SIG-M5 treated with dmso at 0.1 percent for 504 hours (cell line): ENCODE measurements at regions not wholly inside any gene's neighbourhood (a gene's known extent, or its start where the extent isn't known, plus 50 kb on each side); places are given as distances from the start of the nearest gene placed in this dataset.
"Not testable (repeated sequence)": the region's sequence is repeated elsewhere in the genome, so short reads cannot be mapped to it uniquely, and the experiment has no call there.

ENCODE experiments used
- DNase-seq: peaks from one replicate; lab custom pipeline; 2025; ENCODE audit not compliant: unreplicated experiment; lab: John Stamatoyannopoulos, UW

- no peak for DNase-seq
These were observed 606.7 kb upstream of the CHRM3 start for GRCh38 chr1:238779716-238780115.

DNA sequence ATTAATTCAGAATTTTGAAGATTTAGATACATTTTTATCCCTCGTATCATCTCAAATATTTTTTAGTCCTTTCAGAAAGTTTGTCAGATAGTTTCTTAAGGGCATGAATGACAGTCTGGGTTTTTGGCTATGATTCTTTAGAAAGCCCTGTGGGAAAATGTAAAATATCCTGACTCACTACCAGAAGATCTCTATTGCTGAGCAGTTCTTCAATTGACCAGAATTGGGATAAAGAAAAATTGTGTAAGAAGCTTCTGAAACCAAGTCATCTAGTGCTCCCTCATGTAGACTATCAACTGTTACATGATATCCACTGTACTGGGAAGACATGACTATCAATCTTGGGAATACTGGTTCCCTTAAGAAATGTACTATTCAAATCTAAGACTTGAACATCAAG is 608.3 kb upstream of the CHRM3 start:
- DNase-seq = no peak

GRCh38 chr1:238777551-238777950 is 608.8 kb upstream of the CHRM3 start:
- no peak for DNase-seq

GRCh38 chr1:238776126-238776525 is 610.2 kb upstream of the CHRM3 start:
- no peak for DNase-seq

DNA sequence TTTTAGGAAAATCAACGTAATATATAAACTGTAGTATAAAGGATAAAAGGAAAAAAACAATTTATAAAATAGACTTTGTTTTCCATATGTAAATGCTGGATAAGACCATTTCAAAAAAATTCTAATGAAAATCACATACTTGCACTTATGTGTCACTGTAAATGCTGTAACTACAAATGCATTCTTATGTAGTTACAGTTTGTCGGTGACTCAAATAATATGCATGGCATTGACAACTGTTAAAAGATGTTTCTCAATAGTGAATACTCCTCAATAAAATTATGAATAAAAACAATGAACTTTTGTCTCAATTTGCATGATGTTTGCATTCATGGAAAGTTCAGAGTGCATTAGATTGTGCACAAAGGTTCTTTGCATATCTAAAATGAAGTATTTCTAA is 614.0 kb upstream of the CHRM3 start:
- DNase-seq = no peak

DNA sequence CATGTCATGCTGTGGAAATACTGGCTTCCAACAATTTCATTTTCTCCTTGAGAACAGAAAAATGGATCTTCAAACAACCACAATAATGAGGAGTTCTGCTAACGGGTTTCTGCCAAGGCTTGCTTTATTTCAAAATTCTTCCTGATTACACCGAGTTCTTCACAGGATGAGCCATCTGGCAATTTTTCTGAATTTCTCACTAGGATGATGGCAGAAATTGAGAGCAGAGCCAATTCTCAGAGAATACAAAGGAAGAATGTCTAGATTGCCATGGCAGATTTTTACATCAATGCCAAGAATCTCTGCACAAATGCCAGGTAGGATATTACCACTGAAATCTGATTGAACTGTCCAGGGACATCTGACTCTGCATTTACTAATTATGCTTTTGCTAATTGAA is 619.0 kb upstream of the CHRM3 start:
- no peak for DNase-seq

GRCh38 chr1:238764779-238765178 is 621.6 kb upstream of the CHRM3 start:
- DNase-seq = no peak

DNA sequence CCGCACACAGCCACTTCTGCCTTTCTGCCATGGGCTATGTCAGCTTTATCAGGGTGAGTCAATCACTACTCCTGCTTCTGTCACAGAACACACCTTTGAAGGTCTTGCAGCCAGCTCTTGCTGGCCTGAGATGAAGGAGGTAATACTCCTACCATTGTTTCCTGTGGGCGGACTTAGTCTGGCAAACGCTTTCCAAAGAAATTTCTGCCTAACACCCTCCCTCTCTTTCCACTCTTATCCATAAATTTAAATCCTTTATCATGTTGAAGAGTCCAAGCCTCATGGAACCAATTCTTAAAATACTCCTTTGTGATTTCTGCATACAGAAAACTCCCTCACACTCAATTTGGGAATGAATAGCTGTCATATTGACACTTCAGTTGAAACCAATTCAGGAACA is 633.1 kb upstream of the CHRM3 start:
- no peak for DNase-seq

DNA sequence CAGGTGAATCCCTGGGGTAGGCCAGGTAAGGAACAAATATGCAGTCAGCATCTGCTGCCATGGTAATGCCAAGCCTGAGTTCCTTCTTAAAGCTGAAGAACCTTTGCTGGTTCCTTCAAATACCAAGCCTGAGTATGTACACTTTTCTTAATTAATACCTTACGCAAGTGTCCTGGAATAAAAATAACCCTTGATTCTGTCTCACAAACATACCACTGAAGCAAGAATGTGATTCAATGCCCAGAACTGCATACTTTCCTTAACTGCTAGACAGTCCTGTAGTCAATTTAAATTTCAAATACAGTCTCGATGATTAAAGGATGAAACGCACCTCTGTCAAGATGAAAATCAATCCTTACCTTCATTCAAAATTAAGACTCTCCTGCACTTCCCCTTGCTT is 634.0 kb upstream of the CHRM3 start:
- no peak for DNase-seq

- DNase-seq = no peak
These were observed 641.3 kb upstream of the CHRM3 start for GRCh38 chr1:238745069-238745468.

DNA sequence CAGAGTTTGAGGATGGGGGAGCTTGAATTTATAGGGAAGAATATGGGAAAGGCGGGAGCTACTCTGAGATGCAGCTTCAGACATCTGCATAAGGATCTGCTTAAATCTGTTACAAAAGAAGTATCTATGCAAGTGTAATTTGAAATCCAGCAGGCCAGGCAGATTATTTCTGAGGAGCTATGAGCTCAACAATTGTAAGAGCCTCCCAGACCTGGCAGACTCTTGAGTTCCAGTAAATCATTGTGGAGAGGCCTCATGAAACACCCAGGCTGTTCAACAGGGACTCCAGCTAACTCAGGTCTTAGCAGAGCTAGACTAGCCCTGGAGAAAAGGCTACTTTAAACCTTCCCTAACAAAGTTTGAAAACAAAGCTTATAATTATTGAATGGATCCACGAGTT is 647.5 kb upstream of the CHRM3 start:
- no peak for DNase-seq

DNA sequence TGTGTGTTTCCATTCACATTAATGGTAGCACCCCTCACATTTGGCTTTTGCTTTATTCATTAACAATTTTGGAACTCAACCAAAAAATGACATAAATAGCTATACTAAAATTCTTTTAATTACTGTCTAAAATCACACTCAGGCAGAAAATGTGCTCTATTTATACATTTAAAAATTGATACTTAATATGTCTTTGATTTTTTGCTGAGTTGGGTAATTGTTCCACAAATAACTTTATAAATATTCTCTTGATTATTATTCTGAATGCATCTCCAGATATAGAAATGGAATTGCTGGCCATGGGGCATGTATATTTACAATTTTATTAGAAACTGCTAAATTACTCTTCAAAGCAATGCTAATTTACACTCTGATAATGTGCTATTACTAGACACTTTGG is 658.7 kb upstream of the CHRM3 start:
- no peak for DNase-seq

- DNase-seq = no peak
These were observed 663.6 kb upstream of the CHRM3 start for GRCh38 chr1:238722812-238723211.

- DNase-seq = peak; percentile 8
These were observed 675.7 kb upstream of the CHRM3 start for GRCh38 chr1:238710697-238711096.

DNA sequence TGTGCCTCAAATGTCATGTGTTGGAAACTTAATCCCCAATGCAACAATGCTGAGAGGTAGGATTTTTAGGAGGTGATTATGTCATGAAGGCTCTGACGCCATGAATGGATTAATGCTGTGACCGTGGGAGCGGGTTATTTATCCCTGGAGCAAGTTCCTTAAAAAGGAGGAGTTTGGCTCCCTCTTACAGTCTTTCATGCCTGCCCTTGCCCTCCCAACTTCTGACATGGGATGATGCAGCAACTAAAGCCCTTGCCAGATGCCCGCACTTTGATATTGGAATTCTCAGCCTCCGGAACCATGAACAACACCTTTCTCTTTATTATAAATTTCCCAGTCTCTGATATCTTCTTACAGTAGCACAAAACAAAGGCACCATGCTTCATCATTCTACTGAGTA is 685.3 kb upstream of the CHRM3 start:
- no peak for DNase-seq

DNA sequence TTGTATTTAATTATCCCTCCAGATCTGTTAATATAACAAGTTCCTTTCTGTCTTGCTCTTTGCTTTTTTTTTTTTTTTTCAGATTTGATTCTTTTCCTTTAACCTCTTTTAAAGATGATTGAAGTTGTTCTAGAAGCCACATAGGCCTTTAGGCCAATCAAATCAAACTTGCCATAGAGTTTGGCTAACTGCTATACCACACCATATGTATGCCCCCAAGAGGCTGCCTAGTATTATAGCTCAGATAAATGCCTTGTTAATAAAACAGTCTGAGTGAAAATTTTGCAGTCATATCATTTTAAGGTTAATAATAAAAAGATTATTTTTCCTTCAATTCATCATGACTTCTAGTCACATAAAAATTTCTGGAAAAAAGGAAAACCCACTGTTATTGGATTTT is 696.0 kb upstream of the CHRM3 start:
- no peak for DNase-seq

- DNase-seq = not testable (repeated sequence)
These were observed 701.8 kb upstream of the CHRM3 start for GRCh38 chr1:238684576-238684975.

- no peak for DNase-seq
These were observed 704.9 kb upstream of the CHRM3 start for GRCh38 chr1:238681451-238681850.

GRCh38 chr1:238681021-238681420 is 705.3 kb upstream of the CHRM3 start:
- DNase-seq = no peak

DNA sequence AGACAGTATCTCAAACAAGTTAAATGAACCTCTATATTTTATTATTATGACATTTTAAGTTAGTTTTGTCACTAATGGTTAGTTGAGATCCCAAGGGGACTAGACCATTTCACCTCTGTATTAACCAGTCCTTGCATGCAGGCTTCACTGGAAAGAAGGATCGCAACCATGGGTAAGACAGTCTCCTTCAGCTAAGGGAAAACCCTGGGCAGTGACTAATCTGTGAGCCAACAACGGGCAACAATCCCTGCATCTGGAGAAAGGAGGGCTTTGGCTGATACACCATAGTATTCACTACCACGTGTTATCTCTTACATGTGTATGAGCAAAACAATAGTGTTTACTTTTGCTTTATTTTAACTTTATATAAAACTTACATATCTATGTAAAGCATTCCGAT is 708.8 kb upstream of the CHRM3 start:
- DNase-seq = no peak

GRCh38 chr1:238675221-238675620 is 711.1 kb upstream of the CHRM3 start:
- DNase-seq = no peak

- DNase-seq = no peak
These were observed 712.1 kb upstream of the CHRM3 start for GRCh38 chr1:238674316-238674715.

- DNase-seq = no peak
These were observed 712.8 kb upstream of the CHRM3 start for GRCh38 chr1:238673561-238673960.

DNA sequence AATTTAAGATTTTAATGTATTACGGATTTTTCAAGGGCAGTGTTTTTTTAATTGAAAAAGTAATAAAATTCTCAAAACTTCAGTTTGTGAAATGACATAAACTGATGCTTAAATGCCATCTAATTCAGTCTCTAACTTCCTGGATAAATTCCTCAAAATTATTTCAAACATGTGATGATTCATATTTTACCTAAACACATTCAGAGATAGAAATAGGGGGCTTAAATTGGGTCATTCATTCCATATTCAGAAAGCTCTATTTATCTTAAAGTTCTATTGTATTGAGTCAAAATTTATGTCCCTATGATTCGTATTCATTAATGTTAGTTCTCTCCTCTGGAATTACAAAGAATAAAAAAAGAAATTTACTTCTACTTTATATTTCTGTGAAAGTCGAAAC is 713.6 kb upstream of the CHRM3 start:
- DNase-seq = no peak
